HG03378 (cell line): ENCODE measurements at regions not wholly inside any gene's neighbourhood (a gene's known extent, or its start where the extent isn't known, plus 50 kb on each side); places are given as distances from the start of the nearest gene placed in this dataset.
"Not testable (repeated sequence)": the region's sequence is repeated elsewhere in the genome, so short reads cannot be mapped to it uniquely, and the experiment has no call there.

ENCODE experiments used
- ATAC-seq: cut with Tn5 transposase; IDR thresholded peaks from one replicate; pipeline ENCODE4 v1.9.1; 2021; ENCODE audit warnings: mild to moderate bottlenecking, moderate library complexity; ENCODE audit not compliant: unreplicated experiment

GRCh38 chr4:75422998-75423397 lies 91.2 kb downstream of the RCHY1 start:
- no peak for ATAC-seq

GRCh38 chr4:75412746-75413145 lies 101.5 kb downstream of the RCHY1 start:
- ATAC-seq: no peak

- ATAC-seq: no peak
Observed at GRCh38 chr4:75398501-75398900, 115.7 kb downstream of the RCHY1 start.

- ATAC-seq: no peak
Observed at GRCh38 chr4:75391489-75392166, 122.6 kb downstream of the RCHY1 start.

GRCh38 chr4:75386426-75386825 lies 127.8 kb downstream of the RCHY1 start:
- ATAC-seq: not testable (repeated sequence)

- no peak for ATAC-seq
Observed at GRCh38 chr4:75385106-75385505, 129.1 kb downstream of the RCHY1 start.

GRCh38 chr4:75376543-75376942 lies 137.7 kb downstream of the RCHY1 start:
- ATAC-seq: no peak

- no peak for ATAC-seq
Observed at GRCh38 chr4:75371915-75372314, 142.3 kb downstream of the RCHY1 start.

- no peak for ATAC-seq
Observed at GRCh38 chr4:75370576-75370975, 143.6 kb downstream of the RCHY1 start.

GRCh38 chr4:75345423-75345822 lies 168.8 kb downstream of the RCHY1 start:
- no peak for ATAC-seq

GRCh38 chr4:75344915-75345314 lies 169.3 kb downstream of the RCHY1 start:
- ATAC-seq: no peak

GRCh38 chr4:75343333-75343732 lies 170.9 kb downstream of the RCHY1 start:
- no peak for ATAC-seq

- ATAC-seq: no peak
Observed at GRCh38 chr4:75340561-75340960, 173.6 kb downstream of the RCHY1 start.

GRCh38 chr4:75338352-75338880 lies 175.8 kb downstream of the RCHY1 start:
- ATAC-seq: no peak

- no peak for ATAC-seq
Observed at GRCh38 chr4:75327804-75328512, 186.2 kb downstream of the RCHY1 start.

GRCh38 chr4:75325318-75325979 lies 188.8 kb downstream of the RCHY1 start:
- no peak for ATAC-seq

- ATAC-seq: no peak
Observed at GRCh38 chr4:75321484-75321883, 192.7 kb downstream of the RCHY1 start.

GRCh38 chr4:75317641-75318040 lies 196.6 kb downstream of the RCHY1 start:
- ATAC-seq: not testable (repeated sequence)

GRCh38 chr4:75308049-75308448 lies 206.2 kb downstream of the RCHY1 start:
- no peak for ATAC-seq

- no peak for ATAC-seq
Observed at GRCh38 chr4:75306506-75306905, 207.7 kb downstream of the RCHY1 start.

- no peak for ATAC-seq
Observed at GRCh38 chr4:75302648-75303047, 211.6 kb downstream of the RCHY1 start.
